Upper lobe of right lung (tissue), 1 donor: ENCODE measurements at regions not wholly inside any gene's neighbourhood (a gene's known extent, or its start where the extent isn't known, plus 50 kb on each side); places are given as distances from the start of the nearest gene placed in this dataset.

Source experiments
- ATAC-seq: fragments of 200-7000 bp; cut with Tn5 transposase; one replicate; pipeline ENCODE4 v1.9.1; 2020; ENCODE audit warnings: mild to moderate bottlenecking, moderate library complexity
- DNase-seq: peaks from one replicate; pipeline ENCODE4 v3.0.0-alpha.2; 2020
- H3K27ac ChIP-seq: fragments of 200-600 bp; one replicate; pipeline ENCODE4 v1.8.0; 2022
- H3K27me3 ChIP-seq: fragments of 200-600 bp; one replicate; pipeline ENCODE4 v1.8.0; 2022; ENCODE audit warnings: mild to moderate bottlenecking
- H3K36me3 ChIP-seq: fragments of 200-600 bp; one replicate; pipeline ENCODE4 v1.8.0; 2022
- H3K4me1 ChIP-seq: fragments of 200-600 bp; one replicate; pipeline ENCODE4 v1.8.0; 2022
- H3K4me3 ChIP-seq: fragments of 200-600 bp; one replicate; pipeline ENCODE4 v1.8.0; 2022; ENCODE audit warnings: mild to moderate bottlenecking
- H3K9me3 ChIP-seq: fragments of 200-600 bp; one replicate; pipeline ENCODE4 v1.8.0; 2022
- intact Hi-C: fragments of 100-400 bp; cut with DNase I; formaldehyde crosslinking; loops from one replicate; pipeline ENCODE4 v1.11.0; 2022
- TF ChIP-seq, protein P1 (sequence below): fragments of 200-600 bp; IDR thresholded peaks from one replicate; pipeline ENCODE4 v1.8.0; 2022; ENCODE audit warnings: antibody characterized with exemption
- donor health status: DM: no; HTN: yes; CAD: no; lungs with severe emphysema.

DNA sequence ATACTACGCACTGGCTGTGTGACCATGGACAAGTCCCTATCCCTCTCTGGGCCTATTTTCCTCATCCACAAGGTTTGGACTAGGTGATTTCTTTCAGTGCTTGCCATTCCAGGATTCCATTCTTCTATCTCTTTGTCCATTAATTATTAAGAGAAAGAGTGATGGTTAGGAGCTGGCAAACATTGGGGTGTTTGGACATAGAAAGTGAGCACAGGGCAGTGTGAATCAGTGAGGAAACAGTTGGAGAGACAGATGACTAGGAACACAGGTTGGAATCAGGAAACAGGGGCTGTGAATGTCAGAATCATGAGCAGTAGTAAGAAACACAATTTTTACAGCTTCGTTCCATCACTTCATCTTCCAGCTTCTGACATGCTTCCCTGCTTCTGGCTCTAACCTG, 211.8 kb downstream of the INSC start:
- intact Hi-C loops = no loop called here
- ATAC-seq (no peak), DNase-seq (no peak)
- H3K9me3 ChIP-seq = no peaks in the 10 kb centered on the region
- H3K27ac ChIP-seq = no peak overlapping the region
- no peaks in the 10 kb centered on the region for H3K27me3 ChIP-seq
- TF ChIP-seq, protein P1, sequence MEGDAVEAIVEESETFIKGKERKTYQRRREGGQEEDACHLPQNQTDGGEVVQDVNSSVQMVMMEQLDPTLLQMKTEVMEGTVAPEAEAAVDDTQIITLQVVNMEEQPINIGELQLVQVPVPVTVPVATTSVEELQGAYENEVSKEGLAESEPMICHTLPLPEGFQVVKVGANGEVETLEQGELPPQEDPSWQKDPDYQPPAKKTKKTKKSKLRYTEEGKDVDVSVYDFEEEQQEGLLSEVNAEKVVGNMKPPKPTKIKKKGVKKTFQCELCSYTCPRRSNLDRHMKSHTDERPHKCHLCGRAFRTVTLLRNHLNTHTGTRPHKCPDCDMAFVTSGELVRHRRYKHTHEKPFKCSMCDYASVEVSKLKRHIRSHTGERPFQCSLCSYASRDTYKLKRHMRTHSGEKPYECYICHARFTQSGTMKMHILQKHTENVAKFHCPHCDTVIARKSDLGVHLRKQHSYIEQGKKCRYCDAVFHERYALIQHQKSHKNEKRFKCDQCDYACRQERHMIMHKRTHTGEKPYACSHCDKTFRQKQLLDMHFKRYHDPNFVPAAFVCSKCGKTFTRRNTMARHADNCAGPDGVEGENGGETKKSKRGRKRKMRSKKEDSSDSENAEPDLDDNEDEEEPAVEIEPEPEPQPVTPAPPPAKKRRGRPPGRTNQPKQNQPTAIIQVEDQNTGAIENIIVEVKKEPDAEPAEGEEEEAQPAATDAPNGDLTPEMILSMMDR = no peak
- H3K4me3 ChIP-seq = no peak overlapping the region
- H3K36me3 ChIP-seq = no peaks in the 10 kb centered on the region
- no peaks in the 10 kb centered on the region for H3K4me1 ChIP-seq

DNA sequence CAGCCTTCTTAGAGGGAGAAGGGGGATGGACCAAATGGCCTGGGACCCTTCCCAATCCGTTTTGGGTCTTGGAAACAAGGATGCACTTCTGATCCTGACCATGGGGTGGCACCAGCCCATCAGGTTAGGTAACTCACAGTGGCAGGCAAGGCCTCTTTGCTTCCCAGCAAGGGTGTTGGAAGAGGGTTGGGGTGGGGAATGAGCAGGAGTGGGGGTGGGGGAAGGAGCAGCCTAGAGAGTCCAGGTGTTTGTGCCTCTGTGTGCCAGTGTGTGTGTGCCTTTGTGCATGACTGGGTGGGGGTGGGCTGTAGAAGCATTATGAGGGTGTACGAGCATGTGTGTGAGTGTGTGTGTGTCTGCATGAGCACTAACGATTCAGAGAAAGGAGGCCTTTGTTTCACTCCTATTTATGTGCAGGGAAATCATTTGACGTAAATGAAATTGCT, 213.1 kb downstream of the INSC start:
- H3K36me3 ChIP-seq = no peaks in the 10 kb centered on the region
- TF ChIP-seq, protein P1 = peak; percentile 48
- no peak overlapping the region for H3K4me3 ChIP-seq
- DNase-seq (no peak), ATAC-seq (peak; percentile 78)
- no peaks in the 10 kb centered on the region for H3K4me1 ChIP-seq
- H3K27ac ChIP-seq = no peak overlapping the region
- H3K27me3 ChIP-seq = no peaks in the 10 kb centered on the region
- intact Hi-C loops = no loop called here
- H3K9me3 ChIP-seq = no peaks in the 10 kb centered on the region

DNA sequence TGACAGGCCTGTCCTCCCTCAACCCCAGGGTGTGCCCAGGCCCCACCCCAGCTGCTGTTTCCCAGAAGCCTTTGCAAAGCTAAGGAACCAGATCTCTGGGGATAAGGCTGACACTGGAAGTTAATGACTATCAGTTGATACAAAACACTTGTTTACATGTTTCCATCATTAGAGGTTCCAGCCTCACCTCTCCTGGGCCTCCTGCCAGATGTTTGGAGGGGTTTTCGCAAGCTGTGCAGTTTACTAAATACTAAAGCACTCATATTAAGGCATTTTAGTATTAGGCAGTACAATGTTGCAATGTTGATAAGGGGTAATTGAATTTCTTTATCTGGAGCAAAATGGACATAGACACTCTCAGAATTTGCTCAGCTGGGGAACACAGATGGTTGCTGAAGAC, 218.7 kb downstream of the INSC start:
- Histone ChIP-seq H3K4me1 (no peaks in the 10 kb centered on the region), H3K36me3 (no peaks in the 10 kb centered on the region), H3K27me3 (no peaks in the 10 kb centered on the region), H3K4me3 (no peak overlapping the region), H3K27ac (no peak overlapping the region), H3K9me3 (no peaks in the 10 kb centered on the region)
- ATAC-seq (no peak), DNase-seq (no peak)
- intact Hi-C loops = no loop called here
- TF ChIP-seq, protein P1 = no peak

DNA sequence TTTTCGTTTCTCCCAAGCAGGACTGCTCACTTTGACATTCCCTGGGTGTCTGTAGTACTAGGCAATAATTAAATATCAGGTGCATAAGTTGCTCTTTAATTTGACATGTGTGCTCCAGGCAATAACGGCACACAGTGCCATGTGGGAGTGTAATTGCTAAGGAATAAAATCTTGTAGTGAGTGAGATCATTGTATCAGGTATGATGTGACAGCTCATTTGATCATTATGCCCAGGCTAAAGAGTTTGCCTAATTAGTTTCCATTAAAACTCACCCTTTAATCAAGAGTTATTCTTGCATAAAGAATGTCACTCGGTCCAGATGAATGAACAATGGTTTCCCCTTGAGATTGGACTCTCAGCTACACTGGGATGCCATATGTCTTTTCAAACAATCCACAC, 220.0 kb downstream of the INSC start:
- no peaks in the 10 kb centered on the region for H3K4me1 ChIP-seq
- intact Hi-C loops = no loop called here
- H3K4me3 ChIP-seq = no peak overlapping the region
- H3K27me3 ChIP-seq = no peaks in the 10 kb centered on the region
- H3K9me3 ChIP-seq = no peaks in the 10 kb centered on the region
- no peaks in the 10 kb centered on the region for H3K36me3 ChIP-seq
- TF ChIP-seq, protein P1 = no peak
- H3K27ac ChIP-seq = no peak overlapping the region
- no peak for DNase-seq
- ATAC-seq = no peak

DNA sequence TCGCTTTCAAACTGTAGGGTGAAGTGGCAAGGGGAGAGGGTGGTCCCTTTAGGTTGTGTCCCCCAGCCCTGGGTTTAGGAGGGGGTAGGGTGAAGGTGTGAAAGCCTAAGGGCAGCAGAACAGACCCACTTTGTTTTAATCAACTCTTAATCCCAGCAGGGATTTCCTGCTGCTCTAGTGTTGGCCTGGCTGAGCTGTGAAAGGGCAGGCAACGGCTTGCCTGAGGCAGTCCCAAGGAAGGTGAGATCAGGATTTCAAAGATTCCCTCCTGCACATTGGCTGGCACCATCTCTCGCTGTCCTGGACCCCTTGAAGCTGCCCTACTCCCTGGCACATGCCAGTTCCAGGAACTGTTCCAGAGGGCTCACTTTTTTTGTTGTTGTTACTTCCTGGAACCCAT, 221.3 kb downstream of the INSC start:
- Histone ChIP-seq H3K27ac (no peak overlapping the region), H3K27me3 (no peaks in the 10 kb centered on the region), H3K4me1 (no peaks in the 10 kb centered on the region), H3K4me3 (no peak overlapping the region), H3K9me3 (no peaks in the 10 kb centered on the region), H3K36me3 (no peaks in the 10 kb centered on the region)
- no peak for ATAC-seq
- DNase-seq = no peak
- TF ChIP-seq, protein P1 = no peak
- intact Hi-C loops = no loop called here

DNA sequence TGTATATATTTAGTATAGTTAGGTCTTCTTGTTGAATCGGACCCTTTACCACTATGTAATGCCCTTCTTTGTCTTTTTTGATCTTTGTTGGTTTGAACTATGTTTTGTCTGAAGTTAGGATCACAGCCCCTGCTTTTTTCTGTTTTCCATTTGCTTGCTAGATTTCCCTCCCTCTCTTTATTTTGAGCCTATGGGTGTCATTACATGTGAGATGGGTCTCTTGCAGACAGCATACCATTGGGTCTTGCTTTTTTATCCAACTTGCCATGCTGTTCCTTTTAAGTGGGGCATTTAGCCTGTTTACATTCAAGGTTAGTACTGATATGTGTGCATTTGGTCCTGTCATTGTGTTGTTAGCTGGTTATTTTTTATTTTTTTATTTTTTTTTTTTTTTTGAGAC, 224.6 kb downstream of the INSC start:
- no peaks in the 10 kb centered on the region for H3K36me3 ChIP-seq
- TF ChIP-seq, protein P1 = no peak
- ATAC-seq (no peak), DNase-seq (no peak)
- H3K27me3 ChIP-seq = no peaks in the 10 kb centered on the region
- intact Hi-C loops = no loop called here
- no peak overlapping the region for H3K4me3 ChIP-seq
- H3K9me3 ChIP-seq = no peaks in the 10 kb centered on the region
- no peak overlapping the region for H3K27ac ChIP-seq
- no peaks in the 10 kb centered on the region for H3K4me1 ChIP-seq
